ENCODE measurements at regions not wholly inside any gene's neighbourhood (a gene's known extent, or its start where the extent isn't known, plus 50 kb on each side); places are given as distances from the start of the nearest gene placed in this dataset.

- Mint-ChIP-seq H3K9me3 (peaks cover 8% of the 10 kb centered on the region), H3K27me3 (ENCODE audit: low read depth, poor library complexity) (no peaks in the 10 kb centered on the region), H3K4me1 (peaks cover 51% of the 10 kb centered on the region), H3K36me3 (ENCODE audit: low read depth) (peaks cover 4% of the 10 kb centered on the region), H3K27ac (no peak overlapping the region), H3K4me3 (no peak overlapping the region)
- DNase-seq = no peak
- TF ChIP-seq CTCF (IDR thresholded peaks at IDR 0.05) = no peak
Observed at GRCh38 chr9:111162026-111162425, 123.8 kb upstream of the LPAR1 start.

- DNase-seq = no peak
Observed at GRCh38 chr9:111161015-111161415, 122.7 kb upstream of the LPAR1 start.

DNA sequence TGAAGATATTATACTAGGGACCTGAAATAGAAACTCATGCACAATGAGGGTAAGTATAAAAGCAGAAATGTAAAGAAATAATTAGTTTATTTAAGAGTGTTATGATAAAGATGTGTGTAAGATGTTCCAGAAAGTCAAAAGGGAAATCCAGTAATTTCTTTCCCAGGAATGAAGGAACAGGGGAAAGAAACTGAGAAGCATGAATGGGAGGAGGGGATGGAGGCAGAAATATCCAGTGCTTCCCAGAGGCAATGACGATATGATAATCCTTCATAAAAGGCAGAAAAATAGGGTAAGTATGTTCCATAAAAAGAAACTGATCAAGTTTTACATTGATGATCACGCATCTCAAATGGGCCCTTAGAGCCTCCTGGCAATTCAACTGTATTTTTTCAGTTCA, 120.7 kb upstream of the LPAR1 start:
- no peak for TF ChIP-seq CTCF (IDR thresholded peaks at IDR 0.05)
- no peak overlapping the region for H3K4me3 Mint-ChIP-seq
- no peaks in the 10 kb centered on the region for H3K27me3 Mint-ChIP-seq (ENCODE audit: low read depth, poor library complexity)

More at GRCh38 chr9:111161015-111161415, 122.7 kb upstream of the LPAR1 start:
- Mint-ChIP-seq H3K9me3 (peaks cover 3% of the 10 kb centered on the region), H3K4me1 (peaks cover 51% of the 10 kb centered on the region), H3K27me3 (ENCODE audit: low read depth, poor library complexity) (no peaks in the 10 kb centered on the region), H3K4me3 (no peak overlapping the region), H3K36me3 (ENCODE audit: low read depth) (no peaks in the 10 kb centered on the region), H3K27ac (no peak overlapping the region)
- no peak for TF ChIP-seq CTCF (IDR thresholded peaks at IDR 0.05)

GRCh38 chr9:111158363-111158762, 120.1 kb upstream of the LPAR1 start:
- no peak for TF ChIP-seq CTCF (IDR thresholded peaks at IDR 0.05)
- no peak for DNase-seq
- no peak overlapping the region for H3K27ac Mint-ChIP-seq

More for the DNA sequence above, 120.7 kb upstream of the LPAR1 start:
- Mint-ChIP-seq H3K4me1 (peaks cover 44% of the 10 kb centered on the region), H3K27ac (no peak overlapping the region), H3K9me3 (no peaks in the 10 kb centered on the region), H3K36me3 (ENCODE audit: low read depth) (no peaks in the 10 kb centered on the region)
- DNase-seq = no peak

DNA sequence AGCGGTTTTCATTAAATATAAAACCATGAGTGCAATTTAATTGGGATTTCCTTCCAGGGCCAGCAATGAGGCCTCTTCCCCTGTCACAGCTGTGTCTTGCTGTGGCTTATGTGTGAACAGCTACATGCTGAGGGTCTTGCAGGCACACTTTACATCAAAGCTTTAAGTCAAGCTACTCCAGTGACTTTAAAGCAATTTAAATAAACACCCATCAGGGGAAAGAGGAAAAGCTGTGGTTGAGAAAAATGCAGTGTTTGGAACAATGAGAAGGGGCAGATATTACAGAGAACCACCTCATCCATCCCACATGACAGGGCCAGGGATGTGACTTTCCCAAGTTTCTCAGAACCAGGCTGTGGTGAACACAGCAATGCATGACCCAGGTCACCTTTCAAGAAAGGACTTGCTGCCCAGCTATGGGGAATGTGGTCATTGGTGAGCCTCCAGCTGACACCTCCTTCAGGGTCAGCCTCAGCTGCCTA, 115.9 kb upstream of the LPAR1 start:
- no peaks in the 10 kb centered on the region for H3K27me3 Mint-ChIP-seq (ENCODE audit: low read depth, poor library complexity)

More at GRCh38 chr9:111158363-111158762, 120.1 kb upstream of the LPAR1 start:
- Mint-ChIP-seq H3K36me3 (ENCODE audit: low read depth) (no peaks in the 10 kb centered on the region), H3K27me3 (ENCODE audit: low read depth, poor library complexity) (no peaks in the 10 kb centered on the region), H3K4me1 (peaks cover 44% of the 10 kb centered on the region), H3K4me3 (no peak overlapping the region), H3K9me3 (no peaks in the 10 kb centered on the region)

More for the DNA sequence above, 115.9 kb upstream of the LPAR1 start:
- DNase-seq = no peak
- peak overlapping the region; percentile 34 for H3K27ac Mint-ChIP-seq
- peaks cover 23% of the 10 kb centered on the region for H3K4me1 Mint-ChIP-seq
- H3K36me3 Mint-ChIP-seq (ENCODE audit: low read depth) = no peaks in the 10 kb centered on the region
- TF ChIP-seq CTCF (IDR thresholded peaks at IDR 0.05) = no peak
- H3K4me3 Mint-ChIP-seq = no peak overlapping the region
- no peaks in the 10 kb centered on the region for H3K9me3 Mint-ChIP-seq
